Panc1 (cell line): ENCODE measurements at regions not wholly inside any gene's neighbourhood (a gene's known extent, or its start where the extent isn't known, plus 50 kb on each side); places are given as distances from the start of the nearest gene placed in this dataset.

Experiments
- ATAC-seq: fragments of 200-7000 bp; cut with Tn5 transposase; 2 replicates; pipeline ENCODE4 v1.9.1; 2020; ENCODE audit warnings: mild to moderate bottlenecking, moderate library complexity
- BruUV-seq: library from RNA; stranded (reverse); fragments of 400-500 nt; replicated peaks from 2 replicates; lab custom pipeline; 2021; lab: Mats Ljungman, UMichigan
- CTCF ChIA-PET: fragments of 300-600 bp; sonication (Branson Sonifier 250); formaldehyde crosslinking; loops from one replicate; lab custom pipeline; 2022; ENCODE audit warnings: antibody characterized with exemption; lab: Charles Lee
- POLR2A ChIA-PET: fragments of 300-600 bp; sonication (Branson Sonifier 250); formaldehyde crosslinking; loops from one replicate; lab custom pipeline; 2022; ENCODE audit warnings: antibody characterized with exemption; lab: Charles Lee
- DNase-seq: peaks from one replicate; pipeline ENCODE4 v3.0.0-alpha.2; 2010; ENCODE audit warnings: low read depth, low spot score
- H3K27ac ChIP-seq: 2 replicates; pipeline ENCODE4 v1.5.1; 2011; ENCODE audit warnings: mild to moderate bottlenecking, low read length, inconsistent platforms
- H3K27me3 ChIP-seq: fragments of 200-500 bp; sonication (Bioruptor generic); 2 replicates; pipeline ENCODE4 v1.6.0; 2014; ENCODE audit warnings: low read length, inconsistent platforms; ENCODE audit not compliant: control insufficient read depth, insufficient read depth
- H3K36me3 ChIP-seq: fragments of 200-500 bp; sonication (Bioruptor generic); 2 replicates; pipeline ENCODE4 v1.5.1; 2014; ENCODE audit warnings: inconsistent platforms, mild to moderate bottlenecking, low read length, moderate library complexity; ENCODE audit not compliant: control insufficient read depth, insufficient read depth
- H3K4me1 ChIP-seq: 2 replicates; pipeline ENCODE4 v1.5.1; 2011; ENCODE audit warnings: inconsistent platforms, mild to moderate bottlenecking, low read length, moderate library complexity; ENCODE audit not compliant: control insufficient read depth, insufficient read depth
- H3K4me3 ChIP-seq, 2 experiments: 2 replicates each; pipeline ENCODE4 v1.5.1; 2011 to 2012; ENCODE audit warnings: low read depth in 2 of 2, low read length in 2 of 2, mild to moderate bottlenecking in 2 of 2, inconsistent platforms in 1 of 2, moderate library complexity in 1 of 2
- H3K9me3 ChIP-seq: fragments of 200-500 bp; sonication (Bioruptor generic); 2 replicates; pipeline ENCODE4 v1.5.1; 2014; ENCODE audit warnings: low read depth, mild to moderate bottlenecking, inconsistent platforms, low read length, moderate library complexity; ENCODE audit not compliant: control insufficient read depth, insufficient read depth
- CTCF ChIP-seq: fragments of 450-650 bp; IDR thresholded peaks from 2 replicates; pipeline ENCODE4 v1.5.1; 2017; ENCODE audit warnings: mild to moderate bottlenecking
- POLR2AphosphoS5 ChIP-seq: IDR thresholded peaks from 2 replicates; pipeline ENCODE4 v1.6.1; 2012; ENCODE audit warnings: mild to moderate bottlenecking, low read depth, low read length, moderate library complexity
- REST ChIP-seq, 2 experiments: IDR thresholded peaks; 2 replicates each; pipeline ENCODE4 v1.6.1; 2011 to 2012; ENCODE audit warnings: low read depth in 2 of 2, control low read depth in 1 of 2, low read length in 1 of 2, mild to moderate bottlenecking in 1 of 2, moderate library complexity in 1 of 2; ENCODE audit not compliant: insufficient read depth in 1 of 2
- SIN3A ChIP-seq: IDR thresholded peaks from 2 replicates; pipeline ENCODE4 v1.6.1; 2012; ENCODE audit warnings: low read depth, mild to moderate bottlenecking, low read length, moderate library complexity, borderline replicate concordance; ENCODE audit not compliant: insufficient read depth
- TCF7L2 ChIP-seq: IDR thresholded peaks from 2 replicates; pipeline ENCODE4 v1.6.1; 2011; ENCODE audit warnings: mild to moderate bottlenecking, low read depth, low read length, inconsistent platforms
- in situ Hi-C: cut with HindIII; loops from 2 replicates; pipeline ENCODE4 v1.10.0; 2016; ENCODE audit warnings: low sequenced_read_pairs, low pct_unique_long_range_greater_than_20kb
- intact Hi-C: fragments of 100-400 bp; cut with micrococcal nuclease; formaldehyde crosslinking; loops from one replicate; pipeline ENCODE4 v1.10.0; 2022; ENCODE audit not compliant: unreplicated experiment

- BruUV-seq: no TSS peak
- in situ Hi-C loops (no loop called here), intact Hi-C loops (no loop called here)
- Histone ChIP-seq H3K36me3 (no peaks in the 10 kb centered on the region), H3K4me3 (no peak overlapping the region), H3K4me1 (no peaks in the 10 kb centered on the region), H3K27ac (no peak overlapping the region), H3K27me3 (no peaks in the 10 kb centered on the region), H3K9me3 (no peaks in the 10 kb centered on the region)
- DNase-seq: no peak
- CTCF ChIA-PET: no interaction called here
- TF ChIP-seq REST (IDR thresholded peaks at IDR 0.05; ENCODE audit: insufficient read depth in 1 of 2, low read depth in 2 of 2, low read length in 1 of 2): no peak
- TF ChIP-seq CTCF: no peak
- no peak for TF ChIP-seq SIN3A
- no peak for TF ChIP-seq TCF7L2
- TF ChIP-seq POLR2AphosphoS5: no peak
- ATAC-seq: no peak
- POLR2A ChIA-PET: no interaction called here
Measured at GRCh38 chr7:19920705-19921104, 147.3 kb upstream of the TMEM196 start.

GRCh38 chr7:19920166-19920565, 146.7 kb upstream of the TMEM196 start:
- H3K9me3 ChIP-seq: no peaks in the 10 kb centered on the region
- no peak overlapping the region for H3K4me3 ChIP-seq
- CTCF ChIA-PET: no interaction called here
- H3K27ac ChIP-seq: no peak overlapping the region
- no peaks in the 10 kb centered on the region for H3K27me3 ChIP-seq
- in situ Hi-C loops (no loop called here), intact Hi-C loops (no loop called here)
- POLR2A ChIA-PET: no interaction called here
- H3K4me1 ChIP-seq: no peaks in the 10 kb centered on the region
- no TSS peak for BruUV-seq
- ATAC-seq: no peak
- no peaks in the 10 kb centered on the region for H3K36me3 ChIP-seq
- TF ChIP-seq SIN3A: no peak
- no peak for TF ChIP-seq REST (IDR thresholded peaks at IDR 0.05; ENCODE audit: insufficient read depth in 1 of 2, low read depth in 2 of 2, low read length in 1 of 2)
- TF ChIP-seq POLR2AphosphoS5: no peak
- TF ChIP-seq TCF7L2: no peak
- no peak for TF ChIP-seq CTCF
- DNase-seq: no peak
